Stromal cell of bone marrow (primary cell): ENCODE measurements at regions not wholly inside any gene's neighbourhood (a gene's known extent, or its start where the extent isn't known, plus 50 kb on each side); places are given as distances from the start of the nearest gene placed in this dataset.

Experiments used
- DNase-seq: peaks from one replicate; pipeline ENCODE4 v3.0.0-alpha.2; 2012; ENCODE audit warnings: low read depth

DNA sequence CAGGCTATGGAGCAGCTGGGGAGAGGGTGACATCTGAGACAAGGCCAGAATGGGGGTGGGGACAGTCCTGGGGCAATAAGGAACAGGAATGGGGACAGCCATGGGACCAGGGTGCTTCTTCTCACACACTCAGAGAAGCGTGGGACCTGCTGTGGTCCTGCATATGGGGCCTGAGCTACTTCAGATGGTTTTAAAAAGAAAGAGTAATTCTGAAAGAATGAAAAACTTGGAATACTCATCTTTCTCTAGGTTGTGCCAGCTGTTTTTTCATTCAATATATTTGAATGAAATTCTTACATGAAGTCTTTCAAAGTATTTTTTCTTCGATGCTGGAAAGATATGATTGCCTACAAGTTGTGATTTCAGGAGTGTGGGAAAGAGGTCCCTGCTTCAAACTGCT lies 227.5 kb upstream of the APCDD1 start:
- no peak for DNase-seq

DNA sequence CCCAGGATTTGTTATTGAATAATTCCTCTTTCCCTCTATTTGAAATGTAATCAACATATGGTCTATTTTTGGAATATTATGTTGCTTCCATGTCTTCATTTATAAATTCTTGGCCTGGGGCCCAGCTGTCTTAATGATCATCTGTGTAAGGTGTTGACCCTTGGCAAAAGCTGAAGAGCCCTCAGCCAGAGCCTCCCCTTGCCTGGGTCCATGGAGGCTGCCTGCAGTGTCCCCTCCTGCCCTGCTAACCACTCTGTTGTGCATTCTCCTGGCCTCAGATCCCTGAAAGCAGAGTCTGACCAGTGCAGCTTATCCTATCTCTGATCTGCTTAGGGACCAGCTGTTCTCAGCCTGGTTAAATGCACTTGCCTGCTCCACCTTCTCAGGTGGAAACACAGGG lies 226.1 kb upstream of the APCDD1 start:
- no peak for DNase-seq

DNA sequence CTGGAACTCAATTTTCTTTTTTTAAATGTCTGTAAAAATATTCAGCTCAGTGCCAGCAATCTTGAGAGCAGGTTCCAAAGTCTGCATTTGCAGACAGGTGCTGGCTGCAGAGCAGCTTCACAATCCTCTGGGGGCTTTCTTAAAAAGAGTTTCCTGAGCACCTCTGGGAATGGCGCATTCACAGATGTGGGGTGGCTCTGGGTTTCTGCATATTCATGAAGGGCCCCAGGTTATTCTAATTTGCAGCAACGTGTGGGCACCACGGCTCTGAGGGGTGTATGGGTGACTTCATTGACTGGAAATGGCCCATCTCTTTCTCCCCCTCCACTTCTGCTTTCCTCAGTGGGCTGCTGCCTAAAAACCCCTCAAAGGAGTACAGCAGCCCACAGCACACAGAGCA lies 225.0 kb upstream of the APCDD1 start:
- DNase-seq, result no peak

DNA sequence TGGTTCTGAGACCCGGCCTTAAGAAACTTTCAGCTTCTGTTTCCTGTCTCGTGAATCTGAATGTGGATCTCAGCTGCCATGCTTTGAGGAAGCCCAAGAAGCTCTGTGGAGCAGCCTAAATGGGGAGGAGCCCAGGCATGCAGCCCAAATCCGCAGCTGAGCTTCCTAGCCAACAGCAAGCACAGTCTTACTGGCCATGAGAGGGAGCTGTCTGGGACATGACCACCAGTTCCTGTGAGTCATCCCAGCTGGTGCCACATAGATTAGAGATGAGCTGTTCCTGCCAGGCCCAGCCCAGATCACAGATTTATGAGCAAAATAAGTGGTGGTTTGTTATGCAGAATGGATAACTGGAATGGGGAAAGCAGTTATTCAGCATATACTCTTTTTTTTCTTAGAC lies 224.4 kb upstream of the APCDD1 start:
- DNase-seq, result peak; percentile 36

DNA sequence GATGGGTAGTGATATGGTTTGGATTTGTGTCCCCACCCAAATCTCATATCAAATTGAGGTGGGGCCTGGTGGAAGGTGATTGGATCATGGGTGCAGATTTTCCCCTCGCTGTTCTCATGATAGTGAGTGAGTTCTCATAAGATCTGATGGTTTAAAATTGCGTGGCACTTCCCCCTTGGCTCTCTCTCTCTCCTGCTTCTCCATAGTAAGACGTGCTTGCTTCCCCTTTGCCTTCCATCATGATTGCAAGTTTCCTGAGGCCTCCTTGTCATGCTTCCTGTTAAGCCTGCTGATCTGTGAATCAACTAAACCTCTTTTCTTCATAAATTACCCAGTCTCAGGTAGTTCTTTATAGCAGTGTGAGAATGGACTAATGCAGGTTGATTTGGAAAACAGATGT lies 223.2 kb upstream of the APCDD1 start:
- no peak for DNase-seq

DNA sequence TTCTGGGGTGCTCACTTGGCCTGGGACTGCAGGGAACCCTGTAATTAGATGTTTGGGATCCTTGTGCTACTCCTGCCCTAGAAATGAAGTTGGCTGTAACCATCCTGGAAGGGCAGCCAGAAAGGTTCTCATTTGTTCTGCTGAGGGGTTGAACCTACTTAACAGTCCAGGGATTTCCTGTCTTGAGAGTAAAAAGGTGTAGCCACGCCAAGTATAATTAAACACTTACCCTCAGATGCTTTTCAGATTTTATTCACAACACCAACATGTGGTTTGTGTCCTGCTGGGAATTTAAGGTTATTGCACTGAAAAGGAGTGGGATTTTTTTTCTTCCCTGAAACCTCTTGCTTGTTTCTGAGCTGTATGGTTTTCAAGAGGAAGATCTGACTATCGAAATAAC lies 222.4 kb upstream of the APCDD1 start:
- DNase-seq, result no peak

DNA sequence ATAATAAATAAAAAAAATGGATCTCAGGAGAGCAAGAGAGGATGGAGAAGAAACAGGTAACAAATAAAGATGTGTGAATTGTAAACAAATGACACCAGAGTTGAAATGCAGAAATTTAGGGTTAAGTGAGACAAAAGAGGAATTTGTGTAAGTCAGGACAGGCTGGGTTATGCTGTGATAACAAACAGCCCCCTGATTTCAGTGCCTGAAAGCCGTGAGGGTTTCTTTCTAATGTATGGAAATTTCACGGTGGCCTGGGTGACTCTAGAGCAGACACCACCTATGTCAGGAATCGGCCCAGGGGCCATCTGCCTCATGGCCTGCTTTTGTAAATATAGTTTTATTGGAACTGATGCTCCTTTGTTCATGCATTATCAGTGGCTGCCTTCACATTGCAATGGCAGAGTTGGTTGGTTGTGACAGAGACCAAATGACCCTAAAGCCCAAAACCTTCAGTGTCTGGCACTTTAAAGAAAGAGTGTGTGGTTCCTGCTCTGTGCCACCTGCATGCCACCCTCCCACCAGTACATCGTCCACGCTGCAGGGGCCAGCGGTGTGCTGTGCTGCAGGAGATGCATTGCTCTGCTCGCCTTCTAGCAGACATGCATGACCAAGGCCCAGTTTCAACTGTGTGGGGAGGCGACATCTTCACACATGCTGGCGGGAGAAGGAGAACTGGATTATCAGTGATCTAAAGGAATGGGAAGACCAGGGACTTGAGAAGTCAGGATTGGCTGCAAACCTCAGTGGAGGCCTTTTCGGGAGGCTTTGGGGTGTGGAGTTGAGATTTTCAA lies 221.2 kb upstream of the APCDD1 start:
- no peak for DNase-seq

DNA sequence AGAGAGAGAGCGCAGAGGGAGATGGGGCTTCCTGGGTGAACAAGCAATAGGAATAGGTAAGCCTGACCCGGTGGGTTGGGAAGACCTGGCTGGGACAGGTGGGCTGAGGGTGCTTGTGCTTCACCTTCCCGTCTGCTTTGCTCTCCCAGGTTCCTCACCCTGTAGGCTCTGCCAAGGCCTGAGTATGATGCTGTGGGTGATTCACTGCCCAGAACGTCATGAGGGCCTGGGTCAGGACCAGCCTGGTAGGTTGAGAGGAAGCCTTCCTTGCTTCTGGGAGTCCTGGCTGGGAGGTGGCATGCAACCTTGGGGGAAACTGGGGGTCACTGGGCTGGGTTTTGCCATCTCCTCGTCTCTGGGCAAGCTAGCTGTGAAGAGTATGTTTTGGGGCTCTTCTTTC lies 220.2 kb upstream of the APCDD1 start:
- DNase-seq, result no peak

DNA sequence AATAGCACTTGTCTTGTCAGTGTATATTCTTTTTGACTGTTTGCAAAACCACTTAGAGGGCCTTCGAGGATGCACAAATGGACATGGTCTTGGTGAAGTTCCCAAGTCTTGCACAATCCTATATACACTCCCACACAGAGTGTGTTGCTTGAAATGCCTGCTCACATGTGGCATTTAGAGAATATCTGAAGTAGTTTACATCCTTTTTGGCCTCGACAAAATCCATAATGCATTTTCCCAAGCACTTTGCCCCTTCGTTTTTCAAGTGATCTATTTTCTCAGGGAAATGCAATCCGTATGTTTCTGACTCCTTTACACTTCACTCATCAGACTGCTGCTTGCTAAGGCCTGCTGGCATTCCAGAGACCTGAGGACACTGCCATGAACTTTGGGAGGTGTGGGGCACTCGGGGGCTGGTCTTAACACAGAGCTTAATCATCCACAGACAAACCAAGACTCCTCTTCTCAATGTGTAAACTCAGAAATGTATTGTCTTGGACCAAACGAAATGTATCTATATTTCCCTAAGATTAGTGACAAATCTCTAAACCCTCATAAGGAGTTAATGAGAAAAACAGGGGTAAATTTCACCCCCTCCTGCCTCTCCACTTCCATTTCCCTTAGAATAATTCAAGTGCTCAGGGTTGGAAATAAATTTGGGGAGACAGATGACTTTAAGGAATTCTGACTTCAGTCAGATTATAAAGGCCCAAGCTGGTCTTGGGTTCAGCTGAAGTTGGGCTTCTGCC lies 219.3 kb upstream of the APCDD1 start:
- no peak for DNase-seq

DNA sequence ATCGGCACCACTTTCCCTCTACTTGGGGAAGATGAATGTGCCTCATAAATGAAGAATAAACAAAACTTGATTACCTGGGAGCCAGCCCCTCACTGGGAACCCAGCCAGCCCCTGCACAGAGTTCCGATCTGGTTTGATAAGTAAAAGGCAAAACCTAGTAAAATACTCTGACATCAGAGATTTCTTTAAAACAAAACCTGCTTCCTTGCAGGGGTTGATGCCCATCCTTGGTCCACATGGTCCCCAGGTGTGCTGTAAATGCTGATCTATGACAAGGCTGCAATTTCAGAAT lies 218.8 kb upstream of the APCDD1 start:
- DNase-seq, result no peak

DNA sequence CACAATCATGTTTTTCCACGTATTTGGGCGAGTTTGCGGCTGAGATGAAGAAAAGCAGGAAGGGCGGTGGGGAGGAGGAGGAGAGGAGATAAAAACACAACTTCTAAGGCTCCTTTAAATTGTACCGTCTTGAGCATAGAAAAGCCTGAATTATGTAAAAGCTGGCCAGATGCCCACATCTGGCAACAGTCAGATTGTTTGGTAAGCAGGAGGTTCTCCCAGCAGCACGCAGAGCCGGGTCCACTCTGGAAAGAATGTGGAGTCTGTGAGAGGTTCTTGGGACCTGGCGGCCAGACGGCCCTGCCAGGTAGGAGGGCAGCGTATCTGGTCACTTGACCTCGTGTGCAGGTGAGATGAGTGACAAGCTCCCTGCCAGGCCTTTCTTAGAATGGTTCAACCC lies 215.3 kb upstream of the APCDD1 start:
- no peak for DNase-seq

DNA sequence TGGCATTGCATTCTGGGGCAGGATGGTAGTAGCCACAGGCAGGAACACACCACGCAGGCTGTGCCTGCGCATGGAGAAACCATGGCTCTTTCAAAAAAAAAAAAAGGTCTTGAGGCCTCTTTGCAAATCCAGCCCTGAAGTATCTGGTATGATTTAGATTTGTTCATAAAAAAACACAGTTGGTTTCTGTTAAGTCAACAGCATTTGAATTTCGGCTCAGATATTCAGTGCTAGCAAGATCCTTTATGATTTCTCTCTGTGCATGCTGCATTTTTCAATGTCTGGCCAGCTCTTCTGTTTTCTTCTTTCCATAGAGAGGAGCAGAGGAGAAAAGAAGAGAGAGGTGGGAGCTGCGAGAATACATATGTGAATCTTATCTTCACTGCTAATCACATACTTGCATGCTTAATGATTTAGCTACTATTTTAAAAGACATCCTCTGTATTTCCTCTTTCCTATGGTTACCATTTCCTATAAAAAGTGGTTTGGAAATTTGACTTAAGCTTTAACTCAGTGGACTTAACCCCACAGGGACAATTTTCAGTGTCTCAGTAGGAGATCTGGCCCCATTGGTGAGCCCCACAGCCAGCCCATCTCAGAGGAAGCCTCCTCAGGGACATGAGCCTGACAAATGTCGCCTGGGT lies 214.3 kb upstream of the APCDD1 start:
- DNase-seq, result no peak

DNA sequence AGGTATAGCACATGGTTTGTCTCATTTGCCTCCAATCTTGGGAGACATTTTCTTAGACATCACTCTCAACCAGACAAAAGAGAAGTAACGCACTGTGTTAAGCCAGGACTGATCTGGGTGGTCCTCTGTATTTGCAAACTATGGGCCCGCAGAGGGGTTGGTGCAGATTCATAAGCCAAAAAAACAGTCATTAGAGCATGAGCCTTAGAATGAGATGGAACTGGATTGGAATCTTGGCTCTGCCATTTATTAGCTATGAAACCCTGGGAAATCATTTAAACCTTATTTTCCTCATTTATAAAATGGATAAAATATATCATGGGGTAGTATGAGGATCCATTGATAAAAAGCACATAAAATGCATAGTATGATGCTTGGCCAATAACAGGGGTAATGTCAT lies 213.5 kb upstream of the APCDD1 start:
- DNase-seq, result no peak

DNA sequence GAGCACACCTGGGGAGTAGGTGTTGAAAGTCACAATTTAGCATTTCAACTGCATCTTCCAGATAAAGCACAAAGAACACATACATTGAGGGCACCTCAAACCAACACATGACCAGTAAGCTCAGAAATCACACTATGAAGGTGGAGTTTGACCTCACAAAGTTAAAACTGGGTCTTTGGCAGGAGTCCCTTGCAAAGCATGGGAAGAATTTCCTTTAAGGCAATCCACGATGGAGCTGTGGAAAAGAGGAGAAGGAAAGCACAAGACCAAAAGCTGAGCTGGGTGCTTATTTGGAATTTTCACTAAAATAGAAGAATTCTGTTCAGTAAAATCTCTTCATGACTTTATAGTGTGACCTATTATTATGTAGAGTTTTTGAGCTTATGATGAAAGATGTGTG lies 212.9 kb upstream of the APCDD1 start:
- no peak for DNase-seq

DNA sequence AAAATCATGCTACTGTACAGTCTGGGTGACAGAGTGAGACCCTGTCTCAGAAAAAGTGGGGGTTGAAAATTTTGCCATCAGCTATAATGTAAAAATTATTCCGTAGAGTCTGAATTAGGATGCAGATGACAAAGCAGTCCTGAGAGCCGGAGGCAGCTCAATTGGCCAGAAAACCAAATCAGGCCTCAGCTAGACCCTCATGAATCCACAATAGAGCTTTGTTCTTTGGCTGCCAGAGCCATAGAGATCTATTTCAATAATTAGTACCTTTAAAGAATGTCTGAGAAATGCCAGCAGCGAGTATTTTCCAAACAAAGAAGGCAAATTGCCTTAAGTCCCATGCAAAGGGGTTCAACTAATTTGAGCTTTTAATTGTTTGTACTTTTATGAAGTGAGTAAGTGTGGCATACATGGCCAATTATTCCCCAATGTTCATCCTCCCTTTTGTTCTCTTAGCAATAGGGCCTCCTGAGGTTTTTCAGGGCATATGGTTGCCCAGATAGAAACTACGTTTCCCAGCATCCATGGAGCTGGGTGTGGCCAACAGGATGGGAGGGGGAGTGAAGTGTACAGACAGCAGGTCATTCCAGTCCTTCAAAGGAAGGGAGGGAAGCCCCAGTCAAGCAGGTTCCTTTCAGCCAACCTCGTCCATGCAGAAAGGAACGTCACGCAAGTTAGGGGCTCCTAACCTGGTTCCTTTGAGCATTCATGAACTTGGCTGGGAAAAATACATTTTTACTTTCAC lies 211.3 kb upstream of the APCDD1 start:
- no peak for DNase-seq

DNA sequence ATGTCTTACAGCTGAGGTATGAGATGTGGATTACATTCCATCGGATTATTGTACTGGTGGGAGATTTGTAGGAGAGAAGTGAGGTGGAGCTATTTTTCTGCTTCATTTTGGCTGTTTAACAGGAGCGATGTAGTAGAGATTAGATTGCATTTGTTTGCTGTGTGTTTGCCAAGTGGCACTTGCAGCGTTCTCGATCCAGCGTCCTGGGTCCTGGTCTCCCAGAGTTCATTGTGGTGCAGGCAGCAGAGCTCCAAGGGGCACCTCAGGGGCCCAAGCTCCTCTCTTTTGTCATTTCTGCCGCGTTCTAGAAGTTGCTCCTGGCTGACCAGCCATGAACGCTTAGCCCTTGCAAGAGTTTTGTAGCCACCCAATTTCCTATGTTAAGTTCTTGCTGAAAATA lies 210.1 kb upstream of the APCDD1 start:
- no peak for DNase-seq

DNA sequence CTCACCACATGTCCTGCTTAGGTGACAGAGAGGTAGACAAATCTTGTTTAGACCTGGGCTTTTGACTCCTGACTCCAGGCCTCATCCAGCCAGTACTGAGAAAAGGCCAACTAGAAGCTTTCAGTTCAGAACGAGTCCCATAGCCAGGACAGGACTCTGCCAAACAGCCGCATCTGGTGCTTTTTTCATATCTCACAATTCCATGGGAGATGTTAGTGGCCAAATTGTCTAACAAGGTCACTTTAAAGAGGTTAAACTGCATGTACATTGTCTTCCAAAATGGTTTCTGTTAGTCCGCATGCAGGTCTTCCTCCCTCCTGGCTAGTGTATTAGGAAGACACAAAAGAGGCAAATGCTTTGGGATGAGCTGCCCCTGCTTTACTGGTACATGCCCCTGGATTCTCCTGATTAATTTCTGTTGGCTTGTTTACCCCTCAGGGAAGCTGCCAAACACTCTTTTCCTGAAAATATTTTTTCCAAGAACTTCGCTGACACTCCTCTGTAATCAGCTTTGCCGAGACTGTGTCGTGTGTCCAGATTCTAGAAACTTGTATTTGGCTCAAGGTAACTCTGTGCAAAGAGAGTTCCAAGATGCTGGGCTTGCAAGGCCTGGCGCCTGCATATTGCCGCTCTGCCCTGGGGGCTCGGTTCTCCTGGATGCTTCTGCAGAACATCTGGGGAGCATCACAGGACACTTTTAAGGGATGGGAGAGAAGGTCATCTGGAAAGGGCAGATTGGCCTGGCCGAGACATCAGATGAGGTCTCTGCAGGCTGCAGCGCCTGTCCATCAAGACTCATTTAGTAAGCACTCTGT lies 209.2 kb upstream of the APCDD1 start:
- DNase-seq, result no peak

DNA sequence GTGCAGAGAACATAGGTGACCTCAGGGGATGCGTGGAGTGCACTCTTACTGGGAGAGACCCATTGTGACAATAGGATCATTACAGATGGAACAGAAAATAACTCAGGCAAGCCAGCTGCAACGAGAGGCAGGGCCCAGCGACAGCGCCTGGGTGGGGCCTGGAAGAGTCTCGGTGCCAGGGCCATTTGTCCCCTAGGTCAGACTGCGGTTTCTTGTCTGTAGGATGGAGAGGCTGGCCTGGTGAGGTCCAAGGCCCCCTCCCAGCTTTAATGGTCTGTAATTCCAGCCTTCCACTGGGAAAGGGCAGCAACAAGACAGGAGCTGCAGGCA lies 208.6 kb upstream of the APCDD1 start:
- DNase-seq, result no peak

DNA sequence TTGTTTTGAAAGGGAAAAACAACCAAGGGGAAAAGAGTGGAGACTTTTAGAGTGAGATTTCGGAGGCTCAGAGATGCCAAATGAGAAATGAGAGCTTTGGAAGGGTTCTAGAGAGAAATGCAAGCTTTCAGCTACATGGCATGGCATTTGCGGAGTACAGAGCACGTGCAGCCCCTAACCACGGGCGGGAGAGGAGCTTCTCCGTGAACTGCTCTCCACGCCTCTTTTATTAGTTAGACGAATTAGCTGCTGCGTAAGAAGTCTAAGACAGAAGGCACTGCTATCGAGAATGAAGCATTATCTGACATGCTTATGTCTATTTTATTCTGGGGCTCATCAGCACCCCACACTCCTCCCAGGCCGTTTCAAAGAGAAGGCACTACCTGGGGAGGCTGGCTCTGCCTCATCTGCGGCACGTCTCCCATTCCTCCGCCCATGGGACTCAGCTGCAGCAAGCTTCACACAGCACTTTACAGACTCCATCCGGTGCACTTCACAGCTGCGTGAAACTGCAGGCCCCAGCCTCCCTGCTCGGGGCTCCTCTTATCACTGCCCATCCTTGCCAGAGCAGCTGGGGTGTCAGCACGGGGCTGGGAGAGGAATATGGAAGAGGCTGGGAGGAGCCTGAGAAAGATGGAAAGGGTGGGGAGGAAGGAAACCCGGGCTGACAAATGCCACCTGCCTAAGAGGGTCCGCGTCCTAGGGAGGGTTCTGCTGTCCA lies 207.3 kb upstream of the APCDD1 start:
- no peak for DNase-seq

DNA sequence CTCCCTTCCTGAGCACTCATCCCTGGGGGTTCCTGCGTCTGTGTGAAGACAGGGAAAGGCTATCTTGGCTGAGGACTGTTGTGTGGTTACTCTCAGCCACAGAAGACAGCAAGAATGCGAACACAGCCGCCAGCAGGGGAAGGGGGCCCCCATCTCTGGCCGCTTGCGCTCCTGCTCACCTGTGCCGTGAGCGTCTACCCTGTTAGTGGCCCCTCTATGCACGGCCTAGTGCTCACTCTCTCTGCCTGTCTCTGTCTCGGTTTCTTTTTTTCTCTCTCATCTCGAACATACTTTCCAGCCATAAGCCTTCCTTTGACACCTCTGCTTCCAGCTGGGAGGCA lies 206.7 kb upstream of the APCDD1 start:
- DNase-seq, result no peak

DNA sequence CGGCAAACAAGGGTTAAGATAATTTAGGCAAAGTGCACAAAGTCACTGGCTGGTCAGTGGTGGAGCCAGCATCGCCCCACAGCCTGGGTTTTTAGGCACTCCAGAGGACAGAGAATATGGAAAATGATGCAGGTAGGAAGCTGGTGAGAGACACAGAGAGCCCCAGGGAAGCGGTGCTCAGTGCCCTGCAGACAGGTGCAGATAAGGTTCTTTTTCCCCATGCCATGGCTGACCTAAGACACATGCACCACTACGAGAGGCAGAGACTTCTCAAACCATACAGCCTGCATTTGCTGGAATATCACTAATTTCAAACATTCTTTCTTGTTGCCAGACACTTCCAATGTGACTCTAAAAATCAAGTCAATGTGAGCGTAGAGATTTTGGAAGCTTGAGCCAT lies 205.7 kb upstream of the APCDD1 start:
- no peak for DNase-seq

DNA sequence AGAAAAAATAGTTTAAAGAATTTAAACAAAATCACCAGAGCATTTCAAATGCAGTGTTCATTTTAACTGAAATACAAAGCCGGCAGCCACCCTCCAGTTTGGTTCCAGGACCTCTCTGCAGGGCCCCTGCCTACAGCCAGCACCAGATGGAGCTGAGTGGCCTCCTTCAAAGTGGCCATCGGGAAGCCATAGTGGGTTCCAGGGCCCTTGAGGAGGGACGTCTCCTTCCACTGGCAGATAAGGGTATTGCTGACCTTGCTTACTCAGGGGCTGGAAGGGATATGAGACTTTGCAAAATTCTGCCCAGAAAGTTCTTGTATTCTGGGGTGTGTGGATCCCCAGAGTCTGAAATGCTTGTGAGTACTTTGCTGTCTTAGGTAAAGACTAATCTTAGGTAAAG lies 205.2 kb upstream of the APCDD1 start:
- no peak for DNase-seq
